Fibroblast of lung (primary cell): ENCODE measurements at regions not wholly inside any gene's neighbourhood (a gene's known extent, or its start where the extent isn't known, plus 50 kb on each side); places are given as distances from the start of the nearest gene placed in this dataset.

Experiments
- DNase-seq, 2 donors: peaks; one replicate each; pipeline versions ENCODE4 v3.0.0 to v3.0.0-alpha.2; 2010; ENCODE audit warnings: low read depth in 2 of 2
- H2AFZ ChIP-seq: 2 replicates; pipeline ENCODE4 v1.5.1; 2012; ENCODE audit warnings: low read length, control low read depth, inconsistent platforms
- H3K27ac ChIP-seq: 2 replicates; pipeline ENCODE4 v1.5.1; 2011; ENCODE audit warnings: low read length, control low read depth; ENCODE audit not compliant: insufficient read depth
- H3K27me3 ChIP-seq: 2 replicates; pipeline ENCODE4 v1.5.1; 2011; ENCODE audit warnings: mild to moderate bottlenecking, low read length; ENCODE audit not compliant: control insufficient read depth, insufficient read depth
- H3K36me3 ChIP-seq: 2 replicates; pipeline ENCODE4 v1.5.1; 2011; ENCODE audit warnings: low read length; ENCODE audit not compliant: control insufficient read depth, insufficient read depth
- H3K4me1 ChIP-seq: 2 replicates; pipeline ENCODE4 v1.5.1; 2011; ENCODE audit warnings: low read length; ENCODE audit not compliant: control insufficient read depth, insufficient read depth; ENCODE audit errors: extremely low read depth
- H3K4me2 ChIP-seq: 2 replicates; pipeline ENCODE4 v1.5.1; 2011; ENCODE audit warnings: low read length, control low read depth; ENCODE audit not compliant: insufficient read depth; ENCODE audit errors: extremely low read depth
- H3K4me3 ChIP-seq, 4 experiments: fragments of 200-600 bp in 1 of 4; sonication (generic) in 1 of 4; replicated peaks in 1 of 4; 2 replicates each; pipeline ENCODE4 v1.5.1; 2011 to 2016; ENCODE audit warnings: low read length in 4 of 4, low read depth in 3 of 4, mild to moderate bottlenecking in 3 of 4, control low read depth in 2 of 4, inconsistent platforms in 1 of 4, mixed read lengths in 1 of 4; ENCODE audit not compliant: insufficient read depth in 1 of 4; ENCODE audit errors: control extremely low read depth in 1 of 4
- H3K79me2 ChIP-seq: 2 replicates; pipeline ENCODE4 v1.5.1; 2012; ENCODE audit warnings: mild to moderate bottlenecking, low read length, inconsistent platforms; ENCODE audit not compliant: control insufficient read depth, insufficient read depth
- H3K9ac ChIP-seq: 2 replicates; pipeline ENCODE4 v1.5.1; 2011; ENCODE audit warnings: mild to moderate bottlenecking, low read length, control low read depth; ENCODE audit not compliant: insufficient read depth
- H3K9me3 ChIP-seq: 2 replicates; pipeline ENCODE4 v1.5.1; 2012; ENCODE audit warnings: low read depth, low read length; ENCODE audit not compliant: control insufficient read depth, insufficient read depth
- H4K20me1 ChIP-seq: 2 replicates; pipeline ENCODE4 v1.5.1; 2011; ENCODE audit warnings: low read length; ENCODE audit not compliant: control insufficient read depth, insufficient read depth; ENCODE audit errors: extremely low read depth
- CTCF ChIP-seq, 2 donors: IDR thresholded peaks in 1 of 2; conservative IDR thresholded peaks in 1 of 2; 1 replicate in 1 of 2; 2 replicates in 1 of 2; pipeline ENCODE4 v1.5.1; 2011 to 2012; ENCODE audit warnings: low read length in 2 of 2, control low read depth in 1 of 2, inconsistent platforms in 1 of 2, low read depth in 1 of 2, mild to moderate bottlenecking in 1 of 2
- EZH2 ChIP-seq: IDR thresholded peaks from 2 replicates; pipeline ENCODE4 v1.5.1; 2012; ENCODE audit warnings: low read length, control low read depth, mild to moderate bottlenecking; ENCODE audit errors: missing control alignments

GRCh38 chr14:26289891-26290486, 307.8 kb downstream of the NOVA1 start:
- Histone ChIP-seq H3K4me2 (peak overlapping the region; percentile 19), H3K9me3 (no peaks in the 10 kb centered on the region), H2AFZ (no peak overlapping the region), H3K79me2 (no peaks in the 10 kb centered on the region), H4K20me1 (no peaks in the 10 kb centered on the region), H3K4me3 (no peak overlapping the region), H3K4me1 (peaks cover 3% of the 10 kb centered on the region), H3K27me3 (no peaks in the 10 kb centered on the region), H3K27ac (peak overlapping the region; percentile 37), H3K9ac (no peak overlapping the region), H3K36me3 (no peaks in the 10 kb centered on the region)
- peak; percentile 66 to 72 for DNase-seq
- TF ChIP-seq CTCF (conservative IDR thresholded peaks at IDR 0.05 in 1 of 2, IDR thresholded peaks at IDR 0.05 in 1 of 2; ENCODE audit: low read depth in 1 of 2, low read length in 2 of 2) (no peak), EZH2 (no peak)

- Histone ChIP-seq H3K79me2 (no peaks in the 10 kb centered on the region), H3K4me3 (no peak overlapping the region), H2AFZ (no peak overlapping the region), H4K20me1 (no peaks in the 10 kb centered on the region), H3K4me2 (peak overlapping the region; percentile 11), H3K4me1 (peaks cover 3% of the 10 kb centered on the region), H3K36me3 (no peaks in the 10 kb centered on the region), H3K9me3 (no peaks in the 10 kb centered on the region), H3K27me3 (no peaks in the 10 kb centered on the region), H3K27ac (no peak overlapping the region), H3K9ac (no peak overlapping the region)
- no peak for DNase-seq
- TF ChIP-seq EZH2 (no peak), CTCF (conservative IDR thresholded peaks at IDR 0.05 in 1 of 2, IDR thresholded peaks at IDR 0.05 in 1 of 2; ENCODE audit: low read depth in 1 of 2, low read length in 2 of 2) (no peak)
These were observed 311.0 kb downstream of the NOVA1 start for GRCh38 chr14:26286913-26287205.

GRCh38 chr14:26286081-26286912, 311.5 kb downstream of the NOVA1 start:
- Histone ChIP-seq H3K79me2 (no peaks in the 10 kb centered on the region), H3K4me2 (peak overlapping the region; percentile 11), H3K36me3 (no peaks in the 10 kb centered on the region), H3K9ac (no peak overlapping the region), H3K4me1 (peaks cover 3% of the 10 kb centered on the region), H2AFZ (no peak overlapping the region), H3K4me3 (peak overlapping the region in 1 of 4 experiments; percentile 16), H3K9me3 (no peaks in the 10 kb centered on the region), H4K20me1 (no peaks in the 10 kb centered on the region), H3K27me3 (no peaks in the 10 kb centered on the region), H3K27ac (peak overlapping the region; percentile 4)
- TF ChIP-seq CTCF (conservative IDR thresholded peaks at IDR 0.05 in 1 of 2, IDR thresholded peaks at IDR 0.05 in 1 of 2; ENCODE audit: low read depth in 1 of 2, low read length in 2 of 2): no peak
- no peak for TF ChIP-seq EZH2
- peak; percentile 13 to 42 for DNase-seq
